Cardiac fibroblast (primary cell): ENCODE measurements at regions not wholly inside any gene's neighbourhood (a gene's known extent, or its start where the extent isn't known, plus 50 kb on each side); places are given as distances from the start of the nearest gene placed in this dataset.

Source experiments
- DNase-seq, 2 donors: peaks; one replicate each; pipeline versions ENCODE4 v3.0.0 to v3.0.0-alpha.2; 2010; ENCODE audit warnings: low read depth in 2 of 2
- H3K4me3 ChIP-seq, 2 donors: replicated peaks in 1 of 2; 1 replicate in 1 of 2; 2 replicates in 1 of 2; pipeline ENCODE4 v1.5.1; 2011; ENCODE audit warnings: low read depth in 2 of 2, low read length in 2 of 2, mild to moderate bottlenecking in 2 of 2, moderate library complexity in 1 of 2
- TF ChIP-seq, protein P1 (sequence below): IDR thresholded peaks from one replicate; pipeline ENCODE4 v1.5.1; 2011; ENCODE audit warnings: low read depth, mild to moderate bottlenecking, low read length, inconsistent platforms

- TF ChIP-seq, protein P1, sequence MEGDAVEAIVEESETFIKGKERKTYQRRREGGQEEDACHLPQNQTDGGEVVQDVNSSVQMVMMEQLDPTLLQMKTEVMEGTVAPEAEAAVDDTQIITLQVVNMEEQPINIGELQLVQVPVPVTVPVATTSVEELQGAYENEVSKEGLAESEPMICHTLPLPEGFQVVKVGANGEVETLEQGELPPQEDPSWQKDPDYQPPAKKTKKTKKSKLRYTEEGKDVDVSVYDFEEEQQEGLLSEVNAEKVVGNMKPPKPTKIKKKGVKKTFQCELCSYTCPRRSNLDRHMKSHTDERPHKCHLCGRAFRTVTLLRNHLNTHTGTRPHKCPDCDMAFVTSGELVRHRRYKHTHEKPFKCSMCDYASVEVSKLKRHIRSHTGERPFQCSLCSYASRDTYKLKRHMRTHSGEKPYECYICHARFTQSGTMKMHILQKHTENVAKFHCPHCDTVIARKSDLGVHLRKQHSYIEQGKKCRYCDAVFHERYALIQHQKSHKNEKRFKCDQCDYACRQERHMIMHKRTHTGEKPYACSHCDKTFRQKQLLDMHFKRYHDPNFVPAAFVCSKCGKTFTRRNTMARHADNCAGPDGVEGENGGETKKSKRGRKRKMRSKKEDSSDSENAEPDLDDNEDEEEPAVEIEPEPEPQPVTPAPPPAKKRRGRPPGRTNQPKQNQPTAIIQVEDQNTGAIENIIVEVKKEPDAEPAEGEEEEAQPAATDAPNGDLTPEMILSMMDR, result no peak
- H3K4me3 ChIP-seq, result no peak overlapping the region
- DNase-seq, result peak in 1 of 2 donors; percentile 25
Measured at GRCh38 chr6:23584134-23584763, 541.8 kb upstream of the NRSN1 start.

DNA sequence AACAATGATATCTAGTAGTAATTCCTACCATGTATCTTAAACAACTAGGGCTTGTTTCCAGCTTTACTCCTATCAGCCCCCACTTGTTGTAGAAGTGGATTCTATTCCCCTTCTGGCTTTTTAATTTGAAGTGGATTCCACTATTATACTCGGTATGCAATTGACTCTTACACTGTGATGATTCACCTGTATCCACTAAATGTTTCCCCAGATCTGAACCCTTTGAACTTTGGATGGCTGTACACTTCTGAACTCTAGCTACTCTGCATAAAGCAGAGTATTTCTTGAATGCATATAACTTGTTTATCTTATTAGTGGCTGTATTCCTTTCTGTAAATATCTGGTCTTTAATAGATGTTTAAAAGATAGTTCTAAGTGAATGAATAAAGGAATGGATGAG, 538.4 kb upstream of the NRSN1 start:
- DNase-seq, result no peak
- H3K4me3 ChIP-seq, result no peak overlapping the region
- TF ChIP-seq, protein P1, result no peak

GRCh38 chr6:23589811-23590210, 536.2 kb upstream of the NRSN1 start:
- no peak for DNase-seq
- no peak overlapping the region for H3K4me3 ChIP-seq
- TF ChIP-seq, protein P1, result no peak

- no peak overlapping the region for H3K4me3 ChIP-seq
- DNase-seq, result no peak
- TF ChIP-seq, protein P1, result no peak
Measured at GRCh38 chr6:23590498-23591126, 535.4 kb upstream of the NRSN1 start.

GRCh38 chr6:23591761-23592160, 534.3 kb upstream of the NRSN1 start:
- TF ChIP-seq, protein P1, result no peak
- DNase-seq, result no peak
- no peak overlapping the region for H3K4me3 ChIP-seq

DNA sequence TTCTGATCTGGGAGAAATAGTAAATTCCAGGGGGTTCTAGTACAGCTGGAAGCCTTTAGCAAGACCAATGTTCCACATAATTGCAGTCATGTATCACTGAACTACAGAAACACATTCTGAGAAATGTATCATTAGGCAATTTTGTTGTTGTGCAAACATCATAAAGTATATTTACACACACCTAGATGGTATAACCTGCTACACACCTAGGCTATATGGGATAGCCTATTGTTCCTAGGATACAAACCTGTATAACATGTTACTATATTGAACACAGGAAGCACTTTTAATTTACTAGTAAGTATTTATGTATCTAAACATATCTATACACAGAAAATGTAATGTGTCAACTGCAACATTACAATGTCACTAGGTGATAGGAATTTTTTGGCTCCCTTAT, 525.9 kb upstream of the NRSN1 start:
- DNase-seq, result no peak
- TF ChIP-seq, protein P1, result no peak
- H3K4me3 ChIP-seq, result no peak overlapping the region

DNA sequence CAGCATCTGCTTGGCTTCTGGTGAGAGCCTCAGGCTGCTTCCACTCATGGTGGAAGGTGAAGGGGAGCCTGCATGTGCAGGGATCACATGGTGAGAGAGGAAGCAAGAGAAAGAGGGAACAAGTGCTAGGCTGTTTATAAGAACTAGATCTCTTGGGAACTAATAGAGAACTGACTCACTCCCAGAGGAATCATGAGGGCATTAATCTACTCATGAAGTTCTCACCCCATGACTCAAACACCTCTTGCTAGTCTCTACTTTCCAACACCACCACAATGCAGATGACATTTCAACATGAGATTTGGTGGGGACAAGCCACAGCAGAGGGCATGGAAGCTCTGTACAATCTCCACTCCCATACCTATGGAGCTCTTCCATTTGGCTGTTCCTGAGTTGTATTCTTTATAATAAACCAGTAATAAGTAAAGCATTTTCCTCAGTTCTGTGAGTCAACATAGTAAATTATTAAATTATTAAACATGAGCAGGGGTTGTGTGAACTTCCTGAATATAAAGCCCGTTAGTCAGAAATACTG, 524.1 kb upstream of the NRSN1 start:
- DNase-seq, result no peak
- TF ChIP-seq, protein P1, result no peak
- no peak overlapping the region for H3K4me3 ChIP-seq
